GM12878 (cell line): ENCODE measurements at regions not wholly inside any gene's neighbourhood (a gene's known extent, or its start where the extent isn't known, plus 50 kb on each side); places are given as distances from the start of the nearest gene placed in this dataset.

Source experiments
- ASH2L ChIP-seq: fragments of 300-600, 200-600 bp; sonication (generic); IDR thresholded peaks from 2 replicates; pipeline ENCODE4 v1.6.1; 2017; ENCODE audit warnings: low read depth, mild to moderate bottlenecking, borderline replicate concordance
- CBX5 ChIP-seq: sonication (generic); IDR thresholded peaks from 2 replicates; pipeline ENCODE4 v1.6.1; 2016; ENCODE audit warnings: low read depth, moderate library complexity, mild to moderate bottlenecking, inconsistent platforms
- ETV6 ChIP-seq, 2 experiments: fragments of 450-650 bp in 1 of 2; IDR thresholded peaks in 1 of 2; conservative IDR thresholded peaks in 1 of 2; 2 replicates each; pipeline ENCODE4 v1.6.1; 2014; ENCODE audit warnings: antibody characterized with exemption in 1 of 2, borderline replicate concordance in 1 of 2, low read depth in 1 of 2, mild to moderate bottlenecking in 1 of 2, moderate library complexity in 1 of 2
- MTA2 ChIP-seq: fragments of 450-650 bp; IDR thresholded peaks from 2 replicates; pipeline ENCODE4 v1.6.1; 2016; ENCODE audit warnings: low read depth, mild to moderate bottlenecking, moderate library complexity
- NFYA ChIP-seq: IDR thresholded peaks from 2 replicates; pipeline ENCODE4 v1.6.1; 2011; ENCODE audit warnings: low read depth, mild to moderate bottlenecking, low read length, improper control_type of control experiment, borderline replicate concordance
- PRDM15 ChIP-seq: fragments of 450-650 bp; formaldehyde crosslinking; IDR thresholded peaks from 2 replicates; pipeline ENCODE4 v1.4.0; 2020; ENCODE audit warnings: mild to moderate bottlenecking, moderate library complexity
- TCF7 ChIP-seq: IDR thresholded peaks from 2 replicates; pipeline ENCODE4 v1.6.1; 2014; ENCODE audit warnings: antibody characterized with exemption, borderline replicate concordance
- YBX1 ChIP-seq: fragments of 450-650 bp; IDR thresholded peaks from 2 replicates; pipeline ENCODE4 v1.6.1; 2016; ENCODE audit warnings: antibody characterized with exemption
- TF ChIP-seq, protein P1 (sequence below): fragments of 450-650 bp; IDR thresholded peaks from 2 replicates; pipeline ENCODE4 v1.6.1; 2016; ENCODE audit warnings: mild to moderate bottlenecking
- TF ChIP-seq, protein P2 (sequence below), 3 experiments: IDR thresholded peaks in 2 of 3; conservative IDR thresholded peaks in 1 of 3; 2 replicates each; pipeline ENCODE4 v1.5.1; 2011; ENCODE audit warnings: low read depth in 3 of 3, low read length in 3 of 3, mild to moderate bottlenecking in 3 of 3, control low read depth in 2 of 3, moderate library complexity in 2 of 3, inconsistent platforms in 1 of 3, mixed read lengths in 1 of 3; ENCODE audit not compliant: control insufficient read depth in 2 of 3, insufficient read depth in 1 of 3; ENCODE audit errors: extremely low read depth in 1 of 3
- TF ChIP-seq, protein P3 (sequence below): fragments of 450-650 bp; IDR thresholded peaks from 2 replicates; pipeline ENCODE4 v1.6.1; 2017; ENCODE audit warnings: mild to moderate bottlenecking

DNA sequence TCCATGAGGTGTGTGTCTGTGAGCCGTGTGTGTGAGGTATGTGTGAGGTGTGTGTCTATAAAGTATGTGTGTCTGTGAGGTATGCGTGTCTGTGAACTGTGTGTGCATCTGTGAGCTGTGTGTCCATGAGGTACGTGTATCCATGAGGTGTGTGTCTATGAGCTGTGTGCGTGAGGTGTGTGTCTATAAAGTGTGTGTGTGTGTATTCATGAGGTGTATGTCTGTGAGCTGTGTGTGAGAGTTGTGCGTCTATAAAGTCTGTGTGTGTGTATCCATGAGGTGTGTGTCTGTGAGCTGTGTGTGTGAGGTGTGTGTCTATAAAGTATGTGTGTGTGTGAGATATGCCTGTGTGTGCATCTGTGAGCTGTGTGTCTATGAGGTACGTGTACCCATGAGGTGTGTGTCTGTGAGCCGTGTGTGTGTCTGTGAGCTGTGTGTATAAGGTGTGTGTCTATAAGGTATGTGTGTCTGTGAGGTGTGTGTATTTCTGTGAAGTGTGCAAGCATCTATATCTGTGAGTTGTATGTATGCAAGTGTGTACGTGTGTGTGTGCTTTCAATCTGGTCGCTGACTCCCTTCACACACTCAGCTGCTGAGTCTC, 91.9 kb upstream of the FOXP4 start:
- TF ChIP-seq, protein P1, sequence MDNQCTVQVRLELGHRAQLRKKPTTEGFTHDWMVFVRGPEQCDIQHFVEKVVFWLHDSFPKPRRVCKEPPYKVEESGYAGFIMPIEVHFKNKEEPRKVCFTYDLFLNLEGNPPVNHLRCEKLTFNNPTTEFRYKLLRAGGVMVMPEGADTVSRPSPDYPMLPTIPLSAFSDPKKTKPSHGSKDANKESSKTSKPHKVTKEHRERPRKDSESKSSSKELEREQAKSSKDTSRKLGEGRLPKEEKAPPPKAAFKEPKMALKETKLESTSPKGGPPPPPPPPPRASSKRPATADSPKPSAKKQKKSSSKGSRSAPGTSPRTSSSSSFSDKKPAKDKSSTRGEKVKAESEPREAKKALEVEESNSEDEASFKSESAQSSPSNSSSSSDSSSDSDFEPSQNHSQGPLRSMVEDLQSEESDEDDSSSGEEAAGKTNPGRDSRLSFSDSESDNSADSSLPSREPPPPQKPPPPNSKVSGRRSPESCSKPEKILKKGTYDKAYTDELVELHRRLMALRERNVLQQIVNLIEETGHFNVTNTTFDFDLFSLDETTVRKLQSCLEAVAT: no peak
- TF ChIP-seq, protein P2, sequence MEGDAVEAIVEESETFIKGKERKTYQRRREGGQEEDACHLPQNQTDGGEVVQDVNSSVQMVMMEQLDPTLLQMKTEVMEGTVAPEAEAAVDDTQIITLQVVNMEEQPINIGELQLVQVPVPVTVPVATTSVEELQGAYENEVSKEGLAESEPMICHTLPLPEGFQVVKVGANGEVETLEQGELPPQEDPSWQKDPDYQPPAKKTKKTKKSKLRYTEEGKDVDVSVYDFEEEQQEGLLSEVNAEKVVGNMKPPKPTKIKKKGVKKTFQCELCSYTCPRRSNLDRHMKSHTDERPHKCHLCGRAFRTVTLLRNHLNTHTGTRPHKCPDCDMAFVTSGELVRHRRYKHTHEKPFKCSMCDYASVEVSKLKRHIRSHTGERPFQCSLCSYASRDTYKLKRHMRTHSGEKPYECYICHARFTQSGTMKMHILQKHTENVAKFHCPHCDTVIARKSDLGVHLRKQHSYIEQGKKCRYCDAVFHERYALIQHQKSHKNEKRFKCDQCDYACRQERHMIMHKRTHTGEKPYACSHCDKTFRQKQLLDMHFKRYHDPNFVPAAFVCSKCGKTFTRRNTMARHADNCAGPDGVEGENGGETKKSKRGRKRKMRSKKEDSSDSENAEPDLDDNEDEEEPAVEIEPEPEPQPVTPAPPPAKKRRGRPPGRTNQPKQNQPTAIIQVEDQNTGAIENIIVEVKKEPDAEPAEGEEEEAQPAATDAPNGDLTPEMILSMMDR (IDR thresholded peaks at IDR 0.05 in 2 of 3, conservative IDR thresholded peaks at IDR 0.05 in 1 of 3; ENCODE audit: control insufficient read depth in 2 of 3, extremely low read depth in 1 of 3, insufficient read depth in 1 of 3, low read depth in 3 of 3, low read length in 3 of 3): no peak
- TF ChIP-seq PRDM15 (CRISPR knock-in tag) (no peak), TCF7 (no peak), NFYA (no peak), CBX5 (no peak), YBX1 (no peak), ASH2L (no peak), MTA2 (no peak), ETV6 (conservative IDR thresholded peaks at IDR 0.05 in 1 of 2, IDR thresholded peaks at IDR 0.05 in 1 of 2; ENCODE audit: borderline replicate concordance in 1 of 2, low read depth in 1 of 2) (no peak)
- TF ChIP-seq, protein P3, sequence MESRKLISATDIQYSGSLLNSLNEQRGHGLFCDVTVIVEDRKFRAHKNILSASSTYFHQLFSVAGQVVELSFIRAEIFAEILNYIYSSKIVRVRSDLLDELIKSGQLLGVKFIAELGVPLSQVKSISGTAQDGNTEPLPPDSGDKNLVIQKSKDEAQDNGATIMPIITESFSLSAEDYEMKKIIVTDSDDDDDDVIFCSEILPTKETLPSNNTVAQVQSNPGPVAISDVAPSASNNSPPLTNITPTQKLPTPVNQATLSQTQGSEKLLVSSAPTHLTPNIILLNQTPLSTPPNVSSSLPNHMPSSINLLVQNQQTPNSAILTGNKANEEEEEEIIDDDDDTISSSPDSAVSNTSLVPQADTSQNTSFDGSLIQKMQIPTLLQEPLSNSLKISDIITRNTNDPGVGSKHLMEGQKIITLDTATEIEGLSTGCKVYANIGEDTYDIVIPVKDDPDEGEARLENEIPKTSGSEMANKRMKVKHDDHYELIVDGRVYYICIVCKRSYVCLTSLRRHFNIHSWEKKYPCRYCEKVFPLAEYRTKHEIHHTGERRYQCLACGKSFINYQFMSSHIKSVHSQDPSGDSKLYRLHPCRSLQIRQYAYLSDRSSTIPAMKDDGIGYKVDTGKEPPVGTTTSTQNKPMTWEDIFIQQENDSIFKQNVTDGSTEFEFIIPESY: no peak
